ENCODE measurements at regions not wholly inside any gene's neighbourhood (a gene's known extent, or its start where the extent isn't known, plus 50 kb on each side); places are given as distances from the start of the nearest gene placed in this dataset.

DNA sequence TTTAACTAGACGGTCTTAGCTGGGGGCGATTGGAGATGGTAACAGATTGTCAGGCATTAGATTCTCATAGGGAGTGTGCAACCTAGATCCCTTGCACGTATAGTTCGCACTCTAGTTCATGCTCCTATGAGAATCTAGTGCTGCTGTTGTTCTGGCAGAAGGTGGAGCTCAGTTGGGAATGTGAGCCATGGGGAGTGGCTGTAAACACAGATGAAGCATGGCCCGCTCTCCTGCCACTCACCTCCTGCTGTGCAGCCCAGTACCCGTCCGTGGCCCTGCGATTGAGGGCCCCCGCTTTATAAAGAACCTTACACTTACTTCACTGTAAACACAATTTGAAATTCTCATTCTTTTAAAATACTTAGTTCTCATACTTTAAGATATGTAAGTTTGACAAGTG is 339.4 kb downstream of the CDH26 start:
- TF ChIP-seq CTCF (IDR thresholded peaks at IDR 0.05): no peak

GRCh38 chr20:60298647-60299046 is 340.4 kb downstream of the CDH26 start:
- Mint-ChIP-seq H3K4me1 (ENCODE audit: unreplicated experiment) (no peaks in the 10 kb centered on the region), H3K36me3 (ENCODE audit: unreplicated experiment) (no peaks in the 10 kb centered on the region), H3K27ac (ENCODE audit: unreplicated experiment) (no peak overlapping the region), H3K4me3 (ENCODE audit: unreplicated experiment) (no peak overlapping the region), H3K9me3 (ENCODE audit: unreplicated experiment) (peaks cover 5% of the 10 kb centered on the region), H3K27me3 (ENCODE audit: unreplicated experiment) (no peaks in the 10 kb centered on the region)
- no peak for TF ChIP-seq CTCF (IDR thresholded peaks at IDR 0.05)
- no peak for DNase-seq (ENCODE audit: extremely low spot score, unreplicated experiment)

More for the DNA sequence above, 339.4 kb downstream of the CDH26 start:
- Mint-ChIP-seq H3K27ac (ENCODE audit: unreplicated experiment) (no peak overlapping the region), H3K36me3 (ENCODE audit: unreplicated experiment) (no peaks in the 10 kb centered on the region), H3K4me1 (ENCODE audit: unreplicated experiment) (no peaks in the 10 kb centered on the region), H3K9me3 (ENCODE audit: unreplicated experiment) (peaks cover 6% of the 10 kb centered on the region), H3K4me3 (ENCODE audit: unreplicated experiment) (no peak overlapping the region), H3K27me3 (ENCODE audit: unreplicated experiment) (no peaks in the 10 kb centered on the region)
- no peak for DNase-seq (ENCODE audit: extremely low spot score, unreplicated experiment)

- no peak for TF ChIP-seq CTCF (IDR thresholded peaks at IDR 0.05)
- Mint-ChIP-seq H3K27ac (ENCODE audit: unreplicated experiment) (no peak overlapping the region), H3K9me3 (ENCODE audit: unreplicated experiment) (no peaks in the 10 kb centered on the region), H3K4me3 (ENCODE audit: unreplicated experiment) (no peak overlapping the region), H3K36me3 (ENCODE audit: unreplicated experiment) (no peaks in the 10 kb centered on the region), H3K27me3 (ENCODE audit: unreplicated experiment) (no peaks in the 10 kb centered on the region), H3K4me1 (ENCODE audit: unreplicated experiment) (no peaks in the 10 kb centered on the region)
- no peak for DNase-seq (ENCODE audit: extremely low spot score, unreplicated experiment)
Observed at GRCh38 chr20:60299951-60300350, 341.7 kb downstream of the CDH26 start.

DNA sequence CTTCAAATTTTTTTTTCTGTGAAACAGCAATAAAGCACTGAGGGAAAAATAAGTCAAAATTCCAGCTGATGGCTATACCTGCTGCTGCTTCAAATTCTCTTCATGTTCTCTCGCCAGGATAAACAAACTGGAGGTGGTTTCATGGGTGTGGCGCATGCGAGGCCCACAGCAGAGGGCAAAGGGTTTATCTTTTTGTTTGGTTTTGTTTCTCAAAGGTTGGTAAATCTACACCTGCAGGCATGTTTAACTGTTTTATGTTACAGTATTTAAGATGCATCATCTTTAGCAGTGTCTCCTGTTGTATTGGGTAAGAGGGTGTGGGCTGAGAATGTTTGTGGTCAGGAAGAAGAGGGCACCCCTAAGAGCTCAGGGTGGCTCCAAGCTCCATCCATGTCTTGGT is 342.2 kb downstream of the CDH26 start:
- no peaks in the 10 kb centered on the region for H3K36me3 Mint-ChIP-seq (ENCODE audit: unreplicated experiment)

DNA sequence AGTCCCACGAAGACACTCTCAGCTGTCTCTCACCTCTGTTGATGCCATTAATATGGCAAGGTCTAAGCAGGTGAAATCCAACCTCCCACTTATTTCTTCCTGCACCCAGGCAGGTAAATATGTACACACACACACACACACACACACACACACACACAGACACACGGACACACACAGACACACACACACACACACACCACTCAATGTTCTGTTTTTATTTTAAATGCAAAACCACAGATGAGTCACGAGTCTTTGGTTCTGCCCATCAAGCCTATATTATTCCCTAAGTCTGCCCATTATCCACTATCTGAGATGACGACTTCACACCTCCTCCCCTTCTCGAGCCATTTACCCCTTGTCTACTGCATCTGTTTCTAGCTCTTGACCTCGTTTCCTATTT is 344.7 kb downstream of the CDH26 start:
- Mint-ChIP-seq H3K9me3 (ENCODE audit: unreplicated experiment) (no peaks in the 10 kb centered on the region), H3K36me3 (ENCODE audit: unreplicated experiment) (no peaks in the 10 kb centered on the region), H3K27me3 (ENCODE audit: unreplicated experiment) (no peaks in the 10 kb centered on the region), H3K4me3 (ENCODE audit: unreplicated experiment) (no peak overlapping the region), H3K27ac (ENCODE audit: unreplicated experiment) (no peak overlapping the region), H3K4me1 (ENCODE audit: unreplicated experiment) (no peaks in the 10 kb centered on the region)
- no peak for DNase-seq (ENCODE audit: extremely low spot score, unreplicated experiment)
- no peak for TF ChIP-seq CTCF (IDR thresholded peaks at IDR 0.05)

More for the DNA sequence above, 342.2 kb downstream of the CDH26 start:
- H3K27ac Mint-ChIP-seq (ENCODE audit: unreplicated experiment): no peak overlapping the region
- H3K27me3 Mint-ChIP-seq (ENCODE audit: unreplicated experiment): no peaks in the 10 kb centered on the region
- no peaks in the 10 kb centered on the region for H3K9me3 Mint-ChIP-seq (ENCODE audit: unreplicated experiment)
- H3K4me3 Mint-ChIP-seq (ENCODE audit: unreplicated experiment): no peak overlapping the region
- TF ChIP-seq CTCF (IDR thresholded peaks at IDR 0.05): no peak
- no peak for DNase-seq (ENCODE audit: extremely low spot score, unreplicated experiment)
- H3K4me1 Mint-ChIP-seq (ENCODE audit: unreplicated experiment): no peaks in the 10 kb centered on the region
